GM18861 (cell line): ENCODE measurements at regions not wholly inside any gene's neighbourhood (a gene's known extent, or its start where the extent isn't known, plus 50 kb on each side); places are given as distances from the start of the nearest gene placed in this dataset.
A peak's percentile ranks its signal among the peaks of the same experiment; 100 is the strongest.
"Not testable (repeated sequence)": the region's sequence is repeated elsewhere in the genome, so short reads cannot be mapped to it uniquely, and the experiment has no call there.

Experiments
- ATAC-seq: cut with Tn5 transposase; IDR thresholded peaks from one replicate; pipeline ENCODE4 v1.9.1; 2021; ENCODE audit not compliant: unreplicated experiment

- ATAC-seq, result no peak
Observed at GRCh38 chr12:46087916-46088439, 97.6 kb upstream of the SCAF11 start.

- no peak for ATAC-seq
Observed at GRCh38 chr12:46084666-46085631, 94.6 kb upstream of the SCAF11 start.

GRCh38 chr12:46082490-46083200, 92.3 kb upstream of the SCAF11 start:
- no peak for ATAC-seq

GRCh38 chr12:46073321-46073720, 82.9 kb upstream of the SCAF11 start:
- no peak for ATAC-seq

GRCh38 chr12:46071769-46072624, 81.6 kb upstream of the SCAF11 start:
- ATAC-seq, result peak; percentile 87

GRCh38 chr12:46071335-46071734, 81.0 kb upstream of the SCAF11 start:
- no peak for ATAC-seq

- ATAC-seq, result no peak
Observed at GRCh38 chr12:46067094-46067493, 76.7 kb upstream of the SCAF11 start.

GRCh38 chr12:46065412-46066166, 75.2 kb upstream of the SCAF11 start:
- ATAC-seq, result peak; percentile 91

GRCh38 chr12:46064548-46064947, 74.2 kb upstream of the SCAF11 start:
- ATAC-seq, result no peak

- not testable (repeated sequence) for ATAC-seq
Observed at GRCh38 chr12:46058697-46059096, 68.3 kb upstream of the SCAF11 start.

- ATAC-seq, result no peak
Observed at GRCh38 chr12:46050805-46051204, 60.4 kb upstream of the SCAF11 start.

GRCh38 chr12:46049665-46050064, 59.3 kb upstream of the SCAF11 start:
- ATAC-seq, result no peak

- no peak for ATAC-seq
Observed at GRCh38 chr12:46046436-46046835, 56.1 kb upstream of the SCAF11 start.

GRCh38 chr12:46043972-46044520, 53.7 kb upstream of the SCAF11 start:
- ATAC-seq, result no peak
